ENCODE measurements at regions not wholly inside any gene's neighbourhood (a gene's known extent, or its start where the extent isn't known, plus 50 kb on each side); places are given as distances from the start of the nearest gene placed in this dataset.

DNA sequence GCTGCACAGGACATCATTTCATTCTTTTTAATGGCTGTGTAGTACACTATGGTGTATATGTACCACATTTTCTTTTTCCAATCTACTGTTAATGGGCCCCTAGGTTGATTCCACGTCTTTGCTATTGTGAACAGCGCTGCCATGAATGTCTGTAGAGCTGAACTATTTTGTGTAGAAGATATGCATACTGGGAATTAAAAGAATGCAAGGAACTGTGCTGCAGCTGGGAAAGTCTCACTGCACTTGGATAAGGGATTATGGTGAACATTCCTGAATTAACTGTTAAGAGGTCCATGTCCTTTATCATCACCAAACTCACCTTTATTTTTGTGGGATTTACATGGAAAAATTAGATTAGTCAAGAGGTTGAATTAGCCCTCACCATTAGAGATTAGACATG, 224.7 kb downstream of the SNX19 start:
- no peak for DNase-seq (ENCODE audit: low read depth)
- no peak for TF ChIP-seq CTCF (IDR thresholded peaks at IDR 0.05; ENCODE audit: low read depth, low read length, missing control alignments)
- no peak overlapping the region for H3K4me3 ChIP-seq (ENCODE audit: low read depth, low read length)

GRCh38 chr11:130692220-130692619, 224.1 kb downstream of the SNX19 start:
- TF ChIP-seq CTCF (IDR thresholded peaks at IDR 0.05; ENCODE audit: low read depth, low read length, missing control alignments) = no peak
- no peak for DNase-seq (ENCODE audit: low read depth)
- no peak overlapping the region for H3K4me3 ChIP-seq (ENCODE audit: low read depth, low read length)

DNA sequence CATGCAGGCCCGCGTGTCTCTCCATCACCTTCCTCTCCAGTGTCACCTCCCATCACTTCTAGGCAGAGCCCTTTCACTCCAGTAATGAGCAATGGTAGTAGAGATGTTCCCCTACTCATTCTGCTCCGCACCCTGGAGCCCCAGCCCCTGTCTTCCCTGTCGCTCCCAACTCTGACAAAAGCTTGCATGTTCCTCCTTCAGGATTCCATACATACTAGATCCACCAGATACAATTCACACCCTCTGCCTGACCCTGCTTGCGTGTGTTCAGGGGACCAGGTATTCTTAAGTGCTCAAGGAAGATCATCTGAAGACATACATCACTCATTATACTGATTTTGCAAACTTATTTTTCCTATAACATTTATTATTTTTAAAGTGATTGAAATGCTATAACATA, 222.7 kb downstream of the SNX19 start:
- no peak for TF ChIP-seq CTCF (IDR thresholded peaks at IDR 0.05; ENCODE audit: low read depth, low read length, missing control alignments)
- no peak for DNase-seq (ENCODE audit: low read depth)
- H3K4me3 ChIP-seq (ENCODE audit: low read depth, low read length) = no peak overlapping the region

DNA sequence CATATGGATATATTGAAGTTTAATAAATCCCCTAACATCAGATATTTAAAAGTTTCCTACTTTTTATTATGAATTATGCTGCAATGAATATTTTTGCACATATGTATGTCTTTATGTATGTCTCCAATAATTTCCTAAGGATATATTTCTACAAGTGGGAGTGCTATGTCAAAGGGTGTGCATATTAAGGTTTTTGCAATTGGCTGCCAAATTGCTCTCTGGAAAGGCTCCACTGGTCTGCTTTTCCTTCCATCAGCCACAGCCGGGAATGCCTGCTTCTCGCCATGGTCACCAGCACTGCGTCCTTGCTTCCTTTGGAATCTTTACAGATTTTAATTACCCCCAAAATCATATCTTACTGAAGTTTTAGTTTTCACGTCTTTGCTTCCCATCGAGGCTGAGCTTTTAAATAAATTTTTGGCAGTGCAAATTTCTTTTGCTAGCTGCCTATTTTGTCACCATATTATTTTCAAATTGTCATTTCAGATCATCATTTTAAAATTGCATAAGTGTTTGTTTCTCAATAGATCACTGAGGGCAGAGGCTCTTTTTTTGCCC, 221.7 kb downstream of the SNX19 start:
- no peak for DNase-seq (ENCODE audit: low read depth)
- H3K4me3 ChIP-seq (ENCODE audit: low read depth, low read length) = no peak overlapping the region
- no peak for TF ChIP-seq CTCF (IDR thresholded peaks at IDR 0.05; ENCODE audit: low read depth, low read length, missing control alignments)

DNA sequence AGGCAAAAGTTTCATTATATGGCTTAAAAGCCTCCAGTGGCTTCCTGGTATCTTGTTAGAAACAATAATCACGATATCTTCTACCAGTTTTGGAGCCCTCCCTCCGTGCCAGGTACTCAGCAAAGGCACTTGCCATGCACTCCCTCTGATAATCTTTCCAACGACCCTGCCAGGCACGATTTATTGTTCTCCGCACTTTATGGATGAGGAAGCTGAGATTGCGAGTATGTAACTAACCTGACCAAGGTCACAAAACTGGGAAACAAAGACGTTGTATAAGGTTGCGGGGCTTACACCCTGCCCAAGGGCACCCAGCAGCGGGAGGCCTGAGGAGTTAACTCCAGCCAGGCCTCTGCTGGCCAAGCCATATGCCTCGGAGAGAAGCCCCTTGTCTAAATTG, 218.1 kb downstream of the SNX19 start:
- no peak for DNase-seq (ENCODE audit: low read depth)
- no peak for TF ChIP-seq CTCF (IDR thresholded peaks at IDR 0.05; ENCODE audit: low read depth, low read length, missing control alignments)
- no peak overlapping the region for H3K4me3 ChIP-seq (ENCODE audit: low read depth, low read length)

- no peak overlapping the region for H3K4me3 ChIP-seq (ENCODE audit: low read depth, low read length)
- DNase-seq (ENCODE audit: low read depth) = no peak
- no peak for TF ChIP-seq CTCF (IDR thresholded peaks at IDR 0.05; ENCODE audit: low read depth, low read length, missing control alignments)
Measured at GRCh38 chr11:130699561-130699960, 216.7 kb downstream of the SNX19 start.

DNA sequence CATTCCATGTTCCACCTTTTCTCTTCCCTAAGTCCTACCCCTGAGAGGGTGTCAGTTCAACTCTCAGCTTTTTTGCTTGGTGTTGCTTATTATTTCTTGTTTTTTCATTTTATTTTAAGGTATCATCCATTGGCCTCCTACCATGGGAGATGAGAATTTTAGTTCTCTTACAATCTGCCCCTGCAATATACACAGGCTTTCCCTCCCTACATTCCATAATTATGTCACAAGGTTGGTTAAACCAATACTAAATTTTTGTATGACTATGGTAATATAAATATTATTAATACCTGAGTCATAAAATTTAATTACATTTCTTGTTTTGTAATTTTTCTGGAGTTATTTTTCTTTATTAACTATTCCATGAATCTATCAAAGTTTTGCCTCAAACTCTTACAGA, 216.2 kb downstream of the SNX19 start:
- DNase-seq (ENCODE audit: low read depth) = no peak
- TF ChIP-seq CTCF (IDR thresholded peaks at IDR 0.05; ENCODE audit: low read depth, low read length, missing control alignments) = no peak
- no peak overlapping the region for H3K4me3 ChIP-seq (ENCODE audit: low read depth, low read length)

Measured in GM12864 (cell line).